Epithelial cell of proximal tubule (primary cell): ENCODE measurements at regions not wholly inside any gene's neighbourhood (a gene's known extent, or its start where the extent isn't known, plus 50 kb on each side); places are given as distances from the start of the nearest gene placed in this dataset.

ENCODE experiments used
- DNase-seq: peaks from one replicate; pipeline ENCODE4 v3.0.0-alpha.2; 2011; ENCODE audit warnings: low read depth
- H3K4me3 ChIP-seq: 2 replicates; pipeline ENCODE4 v1.5.1; 2011; ENCODE audit warnings: low read depth, mild to moderate bottlenecking, low read length
- CTCF ChIP-seq: conservative IDR thresholded peaks from 2 replicates; pipeline ENCODE4 v1.5.1; 2012; ENCODE audit warnings: low read depth, mild to moderate bottlenecking, low read length

DNA sequence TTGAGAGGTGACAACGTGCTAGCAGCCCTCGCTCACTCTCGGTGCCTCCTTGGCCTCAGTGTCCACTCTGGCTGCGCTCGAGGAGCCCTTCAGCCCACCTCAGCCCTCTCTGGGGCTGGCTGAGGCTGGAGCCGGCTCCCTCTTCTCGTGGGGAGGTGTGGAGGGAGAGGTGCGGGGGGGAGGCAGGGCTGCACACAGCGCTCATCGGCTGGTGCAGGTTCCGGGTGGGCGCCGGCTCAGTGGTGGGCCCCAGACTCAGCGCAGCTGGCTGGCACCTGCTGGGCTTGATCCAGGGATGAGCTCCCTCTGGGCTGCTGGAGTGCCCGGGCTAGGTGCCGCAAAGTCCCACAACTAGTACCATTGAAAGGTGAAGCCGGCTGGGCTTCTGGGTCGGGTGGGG lies 957.8 kb upstream of the GJE1 start:
- DNase-seq: no peak
- TF ChIP-seq CTCF: no peak

DNA sequence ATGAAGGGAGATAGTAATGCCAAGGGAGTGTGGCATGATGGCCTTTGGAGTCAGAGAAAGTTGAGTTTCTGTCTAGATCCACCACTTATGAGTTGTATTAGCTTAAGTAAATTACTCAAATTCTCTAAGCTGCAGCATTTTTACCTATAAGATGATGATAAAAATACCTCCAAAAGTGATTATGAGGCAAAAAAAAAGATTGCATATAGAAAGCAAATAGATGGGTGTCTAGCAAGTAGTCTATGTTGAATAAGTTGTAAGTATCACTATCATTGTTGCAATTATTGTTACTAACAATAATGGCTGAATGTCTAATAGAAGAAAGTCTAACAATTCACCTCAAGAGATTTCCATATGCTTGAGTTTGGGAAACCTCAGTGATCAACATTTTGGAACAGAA lies 959.2 kb upstream of the GJE1 start:
- TF ChIP-seq CTCF: no peak
- no peak overlapping the region for H3K4me3 ChIP-seq
- DNase-seq: no peak

More for the DNA sequence above, 957.8 kb upstream of the GJE1 start:
- no peak overlapping the region for H3K4me3 ChIP-seq

- no peak for TF ChIP-seq CTCF
- no peak overlapping the region for H3K4me3 ChIP-seq
- no peak for DNase-seq
Observed at GRCh38 chr6:141169419-141169818, 963.3 kb upstream of the GJE1 start.

DNA sequence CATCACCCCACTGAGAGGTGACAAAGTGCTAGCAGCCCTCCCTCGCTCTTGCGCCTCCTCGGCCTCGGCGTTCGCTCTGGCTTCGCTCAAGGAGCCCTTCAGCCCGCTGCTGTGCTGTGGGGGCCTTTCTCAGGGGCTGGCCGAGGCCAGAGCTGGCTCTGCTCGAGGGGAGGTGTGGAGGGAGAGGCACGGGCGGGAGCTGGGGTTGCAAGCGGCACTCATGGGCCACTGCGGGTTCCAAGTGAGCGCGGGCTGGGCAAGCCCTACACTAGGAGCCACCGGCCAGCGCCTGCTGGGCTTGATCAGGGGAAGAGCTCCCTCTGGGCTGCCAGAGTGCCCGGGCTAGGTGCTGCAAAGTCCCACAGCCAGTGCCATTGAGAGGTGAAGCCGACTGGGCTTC lies 964.8 kb upstream of the GJE1 start:
- DNase-seq: no peak
- TF ChIP-seq CTCF: no peak
- H3K4me3 ChIP-seq: no peak overlapping the region

GRCh38 chr6:141165002-141165665 lies 967.6 kb upstream of the GJE1 start:
- peak; percentile 35 for DNase-seq
- no peak for TF ChIP-seq CTCF
- H3K4me3 ChIP-seq: no peak overlapping the region

- no peak for TF ChIP-seq CTCF
- DNase-seq: no peak
- no peak overlapping the region for H3K4me3 ChIP-seq
Observed at GRCh38 chr6:141164042-141164743, 968.5 kb upstream of the GJE1 start.

- no peak for DNase-seq
- TF ChIP-seq CTCF: no peak
- H3K4me3 ChIP-seq: no peak overlapping the region
Observed at GRCh38 chr6:141163107-141163506, 969.6 kb upstream of the GJE1 start.
